Right lobe of liver (tissue), 4 donors: ENCODE measurements at regions not wholly inside any gene's neighbourhood (a gene's known extent, or its start where the extent isn't known, plus 50 kb on each side); places are given as distances from the start of the nearest gene placed in this dataset.

Experiments used
- POLR2A ChIP-seq: fragments of 450-650 bp; IDR thresholded peaks from one replicate; pipeline ENCODE4 v1.6.1; 2017; ENCODE audit warnings: antibody characterized with exemption, mild to moderate bottlenecking
- TF ChIP-seq, protein P1 (sequence below), 4 donors: fragments of 200-600 bp in 3 of 4; fragments of 450-650 bp in 1 of 4; IDR thresholded peaks; one replicate each; pipeline versions ENCODE4 v1.5.1 to v1.8.0; 2016 to 2022; ENCODE audit warnings: antibody characterized with exemption in 4 of 4, mild to moderate bottlenecking in 2 of 4
- donor health status: DM: no; HTN: no; CAD: no.
- donor health status: DM: no; HTN: no; CAD: no.
- donor health status: DM: no; HTN: yes; CAD: no.

DNA sequence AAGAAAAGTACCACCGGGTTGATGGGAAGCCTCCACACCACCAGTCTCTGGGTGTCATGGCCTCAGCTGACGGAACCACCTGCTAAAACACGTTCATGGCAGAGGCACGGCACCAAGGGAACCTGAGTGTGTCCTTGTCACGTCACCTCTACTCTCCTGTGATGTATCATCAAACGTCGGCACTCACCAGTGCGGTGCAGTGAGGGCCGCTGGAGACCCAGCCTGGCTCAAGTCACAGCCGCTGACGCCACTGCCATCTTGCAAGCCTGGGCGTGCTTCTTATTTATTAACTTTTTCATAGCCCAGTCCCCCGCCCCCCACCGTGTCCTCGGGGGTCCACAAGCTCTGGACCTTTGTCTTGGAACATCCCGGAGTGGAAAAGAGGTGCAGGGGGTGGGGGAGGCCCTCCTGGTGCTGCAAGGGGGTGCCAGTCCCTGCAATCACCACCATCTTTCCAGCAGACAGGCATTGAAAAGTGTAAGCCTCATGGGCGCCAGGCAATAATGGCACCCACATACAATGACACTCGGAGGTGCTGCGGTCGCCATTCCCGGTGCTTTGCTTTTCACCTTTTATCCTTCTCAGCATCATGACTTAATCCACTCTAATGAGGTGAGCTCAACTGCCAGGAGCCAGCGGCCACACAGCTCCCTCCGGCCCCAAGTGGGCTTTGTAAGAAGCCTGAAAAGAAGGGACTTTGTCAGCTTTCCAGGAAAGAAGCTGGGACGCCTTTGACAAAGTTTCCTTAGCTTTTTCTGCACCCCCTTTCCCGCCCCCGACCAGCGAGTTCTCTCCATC lies 202.3 kb upstream of the IRX1 start:
- TF ChIP-seq POLR2A = no peak
- TF ChIP-seq, protein P1, sequence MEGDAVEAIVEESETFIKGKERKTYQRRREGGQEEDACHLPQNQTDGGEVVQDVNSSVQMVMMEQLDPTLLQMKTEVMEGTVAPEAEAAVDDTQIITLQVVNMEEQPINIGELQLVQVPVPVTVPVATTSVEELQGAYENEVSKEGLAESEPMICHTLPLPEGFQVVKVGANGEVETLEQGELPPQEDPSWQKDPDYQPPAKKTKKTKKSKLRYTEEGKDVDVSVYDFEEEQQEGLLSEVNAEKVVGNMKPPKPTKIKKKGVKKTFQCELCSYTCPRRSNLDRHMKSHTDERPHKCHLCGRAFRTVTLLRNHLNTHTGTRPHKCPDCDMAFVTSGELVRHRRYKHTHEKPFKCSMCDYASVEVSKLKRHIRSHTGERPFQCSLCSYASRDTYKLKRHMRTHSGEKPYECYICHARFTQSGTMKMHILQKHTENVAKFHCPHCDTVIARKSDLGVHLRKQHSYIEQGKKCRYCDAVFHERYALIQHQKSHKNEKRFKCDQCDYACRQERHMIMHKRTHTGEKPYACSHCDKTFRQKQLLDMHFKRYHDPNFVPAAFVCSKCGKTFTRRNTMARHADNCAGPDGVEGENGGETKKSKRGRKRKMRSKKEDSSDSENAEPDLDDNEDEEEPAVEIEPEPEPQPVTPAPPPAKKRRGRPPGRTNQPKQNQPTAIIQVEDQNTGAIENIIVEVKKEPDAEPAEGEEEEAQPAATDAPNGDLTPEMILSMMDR (IDR thresholded peaks at IDR 0.05) = no peak
